ENCODE measurements at regions not wholly inside any gene's neighbourhood (a gene's known extent, or its start where the extent isn't known, plus 50 kb on each side); places are given as distances from the start of the nearest gene placed in this dataset.

DNA sequence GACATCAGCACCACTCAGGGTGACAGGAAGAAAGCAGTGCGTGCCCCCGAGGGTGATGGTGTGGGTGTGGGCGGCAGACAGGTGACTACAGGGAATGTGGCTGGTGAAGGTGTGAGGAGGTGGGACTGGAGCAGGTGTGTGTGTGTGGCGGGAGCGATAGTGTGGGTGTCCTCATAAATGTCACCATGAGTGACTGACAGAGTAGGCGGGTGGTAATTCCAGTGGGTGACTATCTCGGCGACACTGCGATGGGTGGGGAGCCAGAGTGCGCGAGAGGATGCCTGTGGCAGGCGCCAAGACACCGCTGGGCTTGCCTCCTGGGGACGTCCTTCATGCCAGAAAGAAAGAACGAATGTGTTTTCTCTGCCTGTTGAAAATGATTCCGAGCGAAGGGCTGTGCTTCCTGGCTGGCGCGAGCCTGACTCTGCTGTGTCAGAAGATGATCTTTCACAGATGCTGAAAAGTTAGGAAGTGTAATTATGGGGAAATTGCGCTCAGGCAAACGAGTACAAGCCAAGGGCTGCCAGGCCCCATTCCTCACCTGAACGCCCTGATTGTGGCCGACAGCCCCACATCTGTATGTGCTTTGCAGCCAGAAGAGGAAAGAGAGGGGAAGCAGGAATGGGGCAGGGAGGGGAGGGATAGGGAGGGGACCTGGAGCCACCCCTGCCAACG, 98.8 kb upstream of the CD82 start:
- H3K4me3 ChIP-seq (ENCODE audit: low read depth, low read length): no peak overlapping the region
- TF ChIP-seq, protein P1, sequence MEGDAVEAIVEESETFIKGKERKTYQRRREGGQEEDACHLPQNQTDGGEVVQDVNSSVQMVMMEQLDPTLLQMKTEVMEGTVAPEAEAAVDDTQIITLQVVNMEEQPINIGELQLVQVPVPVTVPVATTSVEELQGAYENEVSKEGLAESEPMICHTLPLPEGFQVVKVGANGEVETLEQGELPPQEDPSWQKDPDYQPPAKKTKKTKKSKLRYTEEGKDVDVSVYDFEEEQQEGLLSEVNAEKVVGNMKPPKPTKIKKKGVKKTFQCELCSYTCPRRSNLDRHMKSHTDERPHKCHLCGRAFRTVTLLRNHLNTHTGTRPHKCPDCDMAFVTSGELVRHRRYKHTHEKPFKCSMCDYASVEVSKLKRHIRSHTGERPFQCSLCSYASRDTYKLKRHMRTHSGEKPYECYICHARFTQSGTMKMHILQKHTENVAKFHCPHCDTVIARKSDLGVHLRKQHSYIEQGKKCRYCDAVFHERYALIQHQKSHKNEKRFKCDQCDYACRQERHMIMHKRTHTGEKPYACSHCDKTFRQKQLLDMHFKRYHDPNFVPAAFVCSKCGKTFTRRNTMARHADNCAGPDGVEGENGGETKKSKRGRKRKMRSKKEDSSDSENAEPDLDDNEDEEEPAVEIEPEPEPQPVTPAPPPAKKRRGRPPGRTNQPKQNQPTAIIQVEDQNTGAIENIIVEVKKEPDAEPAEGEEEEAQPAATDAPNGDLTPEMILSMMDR (IDR thresholded peaks at IDR 0.05; ENCODE audit: borderline replicate concordance, insufficient read depth, low read depth, low read length): no peak

DNA sequence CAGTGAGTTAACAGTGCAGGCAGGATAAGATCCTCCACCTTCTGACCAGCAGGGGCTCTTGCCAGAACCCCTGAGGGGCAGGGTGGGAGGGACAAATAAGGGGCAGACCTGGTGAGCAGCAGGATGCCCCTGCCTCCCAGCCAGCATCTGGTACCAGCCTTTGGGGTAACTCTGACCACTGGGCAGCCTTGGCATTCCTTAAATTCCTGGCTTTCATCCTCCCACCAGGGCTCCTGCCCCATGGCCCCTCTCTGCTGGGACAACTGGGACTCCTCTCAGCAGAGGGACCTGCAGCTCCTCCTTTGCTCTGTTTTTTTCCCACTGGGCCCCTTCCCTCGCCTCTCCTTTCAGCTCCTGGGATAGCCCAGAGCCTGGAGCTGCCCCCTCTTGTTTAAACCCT, 98.0 kb upstream of the CD82 start:
- H3K4me3 ChIP-seq (ENCODE audit: low read depth, low read length): no peak overlapping the region
- TF ChIP-seq, protein P1 (IDR thresholded peaks at IDR 0.05; ENCODE audit: borderline replicate concordance, insufficient read depth, low read depth, low read length): no peak

DNA sequence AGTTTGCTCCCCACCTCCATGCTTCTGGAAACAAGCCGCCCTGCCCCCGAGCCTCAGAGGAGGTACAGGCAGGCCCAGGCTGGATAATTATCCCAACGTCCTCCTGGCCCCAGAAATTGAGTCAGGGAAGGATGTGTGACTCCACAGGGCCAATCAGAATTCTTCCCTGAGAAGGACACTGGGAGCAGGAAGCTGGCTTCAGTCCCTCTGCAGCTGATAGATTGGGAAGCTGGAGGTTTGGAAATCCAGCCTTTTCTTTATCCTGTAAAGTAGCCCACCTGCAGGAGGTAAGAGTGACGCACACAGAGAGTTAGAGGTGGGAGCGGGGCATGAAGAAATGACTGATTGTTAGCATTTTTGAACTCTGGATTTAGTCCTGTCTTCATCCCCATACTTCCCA, 97.5 kb upstream of the CD82 start:
- TF ChIP-seq, protein P1 (IDR thresholded peaks at IDR 0.05; ENCODE audit: borderline replicate concordance, insufficient read depth, low read depth, low read length): no peak
- no peak overlapping the region for H3K4me3 ChIP-seq (ENCODE audit: low read depth, low read length)

DNA sequence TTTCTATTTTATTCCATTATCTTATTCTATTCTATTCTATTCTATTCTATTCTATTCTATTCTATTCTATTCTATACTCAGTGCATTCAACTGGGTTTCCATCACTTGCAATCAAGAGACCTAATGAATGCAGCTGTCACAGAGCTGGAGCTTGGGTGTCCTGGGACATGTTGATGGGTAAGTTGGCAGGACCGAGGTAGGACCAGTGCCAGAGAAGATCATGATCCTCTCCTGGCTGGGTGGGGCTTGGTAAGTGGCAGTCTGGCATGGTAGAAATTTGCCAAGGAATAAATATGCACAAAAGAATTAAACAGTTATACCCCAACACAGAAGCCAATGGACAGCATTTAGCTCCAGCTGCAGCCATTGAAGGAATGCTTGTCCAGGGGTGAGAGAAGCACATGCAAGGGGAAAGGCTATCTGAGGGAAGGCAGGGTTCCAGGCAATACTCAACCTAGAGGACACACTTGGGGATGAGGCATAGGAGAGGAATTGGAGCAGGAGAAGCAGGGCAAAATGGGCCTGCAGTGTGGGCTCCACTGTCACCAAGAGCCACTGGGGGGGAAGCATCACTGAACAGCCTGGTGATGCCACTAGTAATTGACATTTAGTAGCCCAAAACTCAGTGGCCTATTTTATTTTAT, 97.0 kb upstream of the CD82 start:
- TF ChIP-seq, protein P1 (IDR thresholded peaks at IDR 0.05; ENCODE audit: borderline replicate concordance, insufficient read depth, low read depth, low read length): no peak
- no peak overlapping the region for H3K4me3 ChIP-seq (ENCODE audit: low read depth, low read length)

DNA sequence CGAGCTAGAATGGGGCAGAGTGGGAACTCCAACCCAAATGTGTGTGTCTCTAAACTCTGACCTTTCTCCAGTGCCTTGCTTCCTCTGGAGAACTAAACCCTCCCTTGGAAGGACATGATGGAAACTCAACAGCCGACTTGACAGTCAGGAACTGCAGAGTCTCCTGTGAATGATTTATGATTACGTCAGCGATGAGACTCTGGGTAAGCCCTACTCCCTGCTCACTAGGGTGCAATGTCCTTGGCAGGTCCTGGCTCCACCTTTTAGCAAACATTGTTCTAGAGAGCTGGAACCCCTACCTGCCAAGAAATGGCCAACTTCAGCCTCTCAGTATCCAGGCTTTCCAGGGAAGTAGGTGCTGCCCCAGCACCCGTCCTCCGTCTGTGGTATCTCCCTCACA, 96.1 kb upstream of the CD82 start:
- TF ChIP-seq, protein P1 (IDR thresholded peaks at IDR 0.05; ENCODE audit: borderline replicate concordance, insufficient read depth, low read depth, low read length): no peak

DNA sequence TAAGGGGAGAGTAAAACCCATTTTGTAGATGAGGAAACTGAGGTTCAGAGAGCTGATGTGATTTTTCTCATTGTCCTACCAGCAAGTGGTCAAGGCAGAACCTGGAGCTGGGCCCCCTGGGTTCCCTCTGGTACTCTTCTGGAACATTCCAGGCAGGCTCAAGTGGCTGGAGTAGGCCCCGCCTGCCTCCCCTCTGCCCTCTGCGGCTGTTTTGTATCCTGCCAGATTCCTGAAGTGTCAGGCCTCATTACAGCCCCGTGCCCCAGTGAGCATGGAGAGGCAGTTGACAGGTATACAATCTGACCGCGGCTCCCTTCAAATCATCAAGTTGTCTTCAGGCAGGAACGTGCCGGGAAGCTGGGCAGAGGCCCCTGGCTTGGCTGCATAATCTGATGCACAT, 94.6 kb upstream of the CD82 start:
- TF ChIP-seq, protein P1 (IDR thresholded peaks at IDR 0.05; ENCODE audit: borderline replicate concordance, insufficient read depth, low read depth, low read length): no peak
- no peak overlapping the region for H3K4me3 ChIP-seq (ENCODE audit: low read depth, low read length)

More for the DNA sequence above, 96.1 kb upstream of the CD82 start:
- no peak overlapping the region for H3K4me3 ChIP-seq (ENCODE audit: low read depth, low read length)

DNA sequence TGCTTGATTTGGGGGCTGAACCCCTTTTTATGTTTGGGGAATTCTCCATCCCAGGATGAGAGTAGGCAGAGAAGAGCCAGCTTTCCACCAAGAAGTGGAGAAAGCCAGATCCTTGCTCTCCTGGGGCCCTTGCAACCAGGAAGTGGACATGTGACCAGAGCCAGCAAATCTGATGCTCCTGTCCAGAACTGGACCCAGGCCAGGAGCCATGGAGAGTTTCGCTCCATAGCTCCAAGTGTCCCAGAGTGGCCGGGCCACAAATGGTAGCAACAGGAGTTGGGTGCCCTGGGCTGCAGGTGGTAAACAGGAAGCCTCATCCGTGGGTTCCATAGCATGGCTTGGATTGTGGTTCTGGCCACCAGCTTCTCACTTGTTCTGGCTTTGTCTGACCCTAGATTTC, 93.9 kb upstream of the CD82 start:
- TF ChIP-seq, protein P1 (IDR thresholded peaks at IDR 0.05; ENCODE audit: borderline replicate concordance, insufficient read depth, low read depth, low read length): no peak
- no peak overlapping the region for H3K4me3 ChIP-seq (ENCODE audit: low read depth, low read length)
